D721Med (cell line): ENCODE measurements at regions not wholly inside any gene's neighbourhood (a gene's known extent, or its start where the extent isn't known, plus 50 kb on each side); places are given as distances from the start of the nearest gene placed in this dataset.

Source experiments
- DNase-seq: peaks from one replicate; pipeline ENCODE4 v3.0.0; 2011; ENCODE audit warnings: low spot score; ENCODE audit not compliant: insufficient read length
- FAIRE-seq: peaks from 2 replicates; lab custom pipeline; 2011; peaks lifted over from hg19 to GRCh38; lab: Jason Lieb, UNC
- TF ChIP-seq, protein P1 (sequence below): IDR thresholded peaks from 2 replicates; pipeline ENCODE4 v1.5.1; 2012; ENCODE audit warnings: mild to moderate bottlenecking, control low read depth; ENCODE audit not compliant: insufficient read depth; ENCODE audit errors: missing control alignments

DNA sequence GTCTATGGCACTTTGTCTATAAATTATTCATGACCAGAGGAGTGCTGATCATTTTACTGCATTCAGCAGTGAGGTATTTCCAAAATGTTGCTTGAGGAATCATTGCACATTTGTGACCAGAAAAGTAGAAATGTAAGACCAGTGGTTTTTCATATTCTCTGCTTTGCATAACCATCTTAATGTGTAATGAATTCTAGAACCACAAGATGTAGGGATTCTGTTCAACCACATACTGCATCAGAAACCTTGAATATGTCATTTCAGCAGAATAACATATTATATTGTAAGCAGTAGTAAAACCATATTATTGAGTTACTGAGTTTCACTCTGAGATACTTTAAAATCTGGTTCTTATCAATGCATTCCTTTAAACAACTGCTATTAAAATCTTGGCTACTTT, 1243.4 kb downstream of the MAT2B start:
- TF ChIP-seq, protein P1, sequence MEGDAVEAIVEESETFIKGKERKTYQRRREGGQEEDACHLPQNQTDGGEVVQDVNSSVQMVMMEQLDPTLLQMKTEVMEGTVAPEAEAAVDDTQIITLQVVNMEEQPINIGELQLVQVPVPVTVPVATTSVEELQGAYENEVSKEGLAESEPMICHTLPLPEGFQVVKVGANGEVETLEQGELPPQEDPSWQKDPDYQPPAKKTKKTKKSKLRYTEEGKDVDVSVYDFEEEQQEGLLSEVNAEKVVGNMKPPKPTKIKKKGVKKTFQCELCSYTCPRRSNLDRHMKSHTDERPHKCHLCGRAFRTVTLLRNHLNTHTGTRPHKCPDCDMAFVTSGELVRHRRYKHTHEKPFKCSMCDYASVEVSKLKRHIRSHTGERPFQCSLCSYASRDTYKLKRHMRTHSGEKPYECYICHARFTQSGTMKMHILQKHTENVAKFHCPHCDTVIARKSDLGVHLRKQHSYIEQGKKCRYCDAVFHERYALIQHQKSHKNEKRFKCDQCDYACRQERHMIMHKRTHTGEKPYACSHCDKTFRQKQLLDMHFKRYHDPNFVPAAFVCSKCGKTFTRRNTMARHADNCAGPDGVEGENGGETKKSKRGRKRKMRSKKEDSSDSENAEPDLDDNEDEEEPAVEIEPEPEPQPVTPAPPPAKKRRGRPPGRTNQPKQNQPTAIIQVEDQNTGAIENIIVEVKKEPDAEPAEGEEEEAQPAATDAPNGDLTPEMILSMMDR = no peak
- FAIRE-seq (peak; percentile 69), DNase-seq (no peak)

DNA sequence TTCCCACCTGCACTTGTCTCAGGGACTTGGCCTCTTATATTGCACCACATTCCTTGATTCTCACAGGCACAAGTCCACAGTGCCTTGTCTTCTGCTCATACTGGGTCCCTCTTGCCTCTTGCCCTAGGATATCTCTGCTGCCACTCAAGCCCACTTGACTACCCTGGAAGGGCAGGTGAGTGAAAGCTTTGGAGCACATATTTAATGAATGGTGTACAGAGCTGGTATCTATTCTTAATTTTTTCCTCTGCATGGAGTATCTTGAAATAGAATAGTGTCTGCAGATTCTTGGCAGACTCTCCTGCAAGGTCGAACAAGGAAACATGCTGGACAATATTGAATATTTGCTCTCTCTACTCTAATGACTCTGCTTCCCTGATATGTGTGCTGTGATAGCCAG, 1248.0 kb downstream of the MAT2B start:
- no peak for DNase-seq
- TF ChIP-seq, protein P1 = no peak
- no peak for FAIRE-seq

DNA sequence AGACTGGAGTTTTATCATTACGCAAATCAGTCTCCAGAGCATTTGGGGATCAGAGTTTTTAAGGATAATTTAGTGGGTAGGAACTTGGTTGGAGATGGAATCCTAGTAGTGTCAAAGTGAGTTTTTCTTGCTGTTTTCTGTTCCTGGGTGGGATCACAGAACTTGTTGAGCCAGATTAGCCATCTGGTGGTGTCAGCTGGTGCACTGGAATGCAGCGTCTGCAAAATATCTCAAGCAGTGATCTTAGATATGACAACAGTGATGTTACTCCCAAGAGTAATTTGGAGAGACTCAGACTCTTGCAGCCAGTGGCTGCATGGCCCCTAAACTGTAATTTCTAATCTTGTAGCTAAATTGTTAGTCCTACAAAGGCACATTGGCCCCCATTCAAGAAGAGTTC, 1257.8 kb downstream of the MAT2B start:
- peak; percentile 6 for FAIRE-seq
- TF ChIP-seq, protein P1 = no peak
- no peak for DNase-seq

DNA sequence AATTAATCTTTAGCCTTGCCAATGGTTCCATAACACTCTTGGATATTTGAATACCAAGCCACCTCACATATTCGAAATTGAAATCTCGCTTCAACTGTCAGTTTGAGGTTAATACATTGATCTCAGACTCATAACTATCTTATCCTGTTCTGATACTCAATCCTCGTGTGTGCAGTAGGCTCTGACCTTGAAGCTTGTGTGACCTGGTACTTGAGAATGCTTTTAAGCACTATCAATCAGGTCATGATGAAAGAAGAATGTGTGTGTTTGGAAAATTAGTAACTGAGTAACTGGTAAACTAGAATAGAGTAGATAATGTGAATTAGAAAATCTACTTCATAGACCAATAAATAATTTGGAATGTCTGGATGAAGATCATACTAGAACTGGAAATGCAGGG, 1266.7 kb downstream of the MAT2B start:
- TF ChIP-seq, protein P1 = no peak
- DNase-seq = no peak
- FAIRE-seq = peak; percentile 29

DNA sequence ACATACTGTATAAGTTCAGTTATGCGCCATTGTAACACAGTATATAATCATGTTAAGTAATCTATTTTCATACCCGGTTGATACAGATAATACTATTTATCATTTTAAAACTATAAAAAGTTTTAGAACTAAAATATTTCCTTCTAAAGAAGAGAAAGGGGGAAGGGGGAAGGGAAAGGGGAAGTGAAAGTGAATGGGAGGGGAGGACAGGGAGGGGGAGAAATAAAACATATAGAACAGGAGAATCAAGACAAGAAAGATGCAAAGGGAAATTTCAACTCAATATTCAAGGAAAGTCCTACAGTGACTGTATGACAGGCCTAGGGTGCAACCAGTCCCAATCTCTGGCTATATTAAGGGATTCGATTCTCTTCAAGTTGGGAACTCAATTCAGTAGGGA, 1278.8 kb downstream of the MAT2B start:
- TF ChIP-seq, protein P1 = no peak
- no peak for FAIRE-seq
- DNase-seq = no peak

DNA sequence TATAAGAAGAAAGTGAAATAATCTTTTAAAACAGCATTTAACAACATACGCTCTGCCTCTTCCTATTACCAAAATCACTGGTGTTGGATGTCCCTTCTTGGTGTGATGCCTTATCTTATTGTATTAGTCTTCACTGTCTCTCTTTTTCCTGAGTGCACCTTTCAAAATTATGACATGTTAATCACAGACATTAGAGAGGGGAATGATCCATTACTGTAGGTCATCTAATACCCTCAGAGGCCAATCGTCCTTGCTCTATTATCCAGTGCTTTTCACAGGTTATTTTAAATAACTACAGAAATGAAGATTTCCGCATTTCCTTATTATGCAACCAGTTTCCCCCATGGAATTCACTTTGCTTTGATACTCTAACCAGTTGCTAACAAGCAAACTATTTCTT, 1292.7 kb downstream of the MAT2B start:
- TF ChIP-seq, protein P1 = no peak
- no peak for DNase-seq
- FAIRE-seq = no peak

DNA sequence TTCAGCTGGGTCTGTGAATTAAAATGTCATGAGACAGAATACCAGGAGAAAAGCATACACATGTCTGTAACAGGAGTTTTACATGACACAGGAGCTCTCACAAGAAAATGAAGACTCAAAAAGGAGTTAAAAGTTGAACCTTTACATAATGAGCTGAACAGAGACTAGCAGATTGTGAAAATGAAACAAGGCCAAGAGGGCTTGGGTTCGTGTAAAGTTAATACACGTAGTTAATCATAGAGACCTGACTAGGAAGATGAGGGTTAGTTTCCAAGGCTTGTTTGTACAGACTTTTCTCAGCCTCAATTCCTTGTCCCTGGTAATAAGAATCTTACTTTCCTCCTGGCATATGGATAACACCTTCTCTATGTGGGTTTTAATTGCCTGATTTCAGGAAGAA, 1294.0 kb downstream of the MAT2B start:
- TF ChIP-seq, protein P1 = no peak
- FAIRE-seq (no peak), DNase-seq (no peak)
